ENCODE measurements at regions not wholly inside any gene's neighbourhood (a gene's known extent, or its start where the extent isn't known, plus 50 kb on each side); places are given as distances from the start of the nearest gene placed in this dataset.

GRCh38 chr13:79126706-79127105, 279.3 kb downstream of the RBM26 start:
- H3K4me3 ChIP-seq (ENCODE audit: low read length) = no peak overlapping the region
- H3K4me2 ChIP-seq (ENCODE audit: low read length) = no peak overlapping the region
- no peak overlapping the region for H3K56ac ChIP-seq (ENCODE audit: low read length)
- no peak overlapping the region for H2BK120ac ChIP-seq (ENCODE audit: low read depth, low read length)
- H3K23ac ChIP-seq (ENCODE audit: low read length) = no peak overlapping the region
- WGBS (ENCODE audit: extremely low coverage, insufficient coverage, low lambda C conversion rate) = no CpG with 5 or more reads among the region's 1 CpG
- H3K4me1 ChIP-seq (ENCODE audit: control insufficient read depth, low read depth, low read length) = no peaks in the 10 kb centered on the region
- H4K8ac ChIP-seq (ENCODE audit: low read depth, low read length) = no peak overlapping the region
- no peak overlapping the region for H3K9ac ChIP-seq (ENCODE audit: low read length)
- no peak overlapping the region for H2AK5ac ChIP-seq (ENCODE audit: low read length)
- H3K79me1 ChIP-seq (ENCODE audit: low read length) = no peaks in the 10 kb centered on the region
- no peaks in the 10 kb centered on the region for H3K36me3 ChIP-seq (ENCODE audit: control insufficient read depth, insufficient read depth, low read length)
- no peaks in the 10 kb centered on the region for H3K27me3 ChIP-seq (ENCODE audit: insufficient read depth, low read length, poor library complexity)
- no peak overlapping the region for H3K4ac ChIP-seq (ENCODE audit: low read depth, low read length)
- H3K18ac ChIP-seq (ENCODE audit: low read length) = no peak overlapping the region
- DNase-seq = no peak
- H4K5ac ChIP-seq (ENCODE audit: low read length) = no peak overlapping the region
- H3K27ac ChIP-seq (ENCODE audit: low read depth, low read length) = no peak overlapping the region
- no peaks in the 10 kb centered on the region for H3K79me2 ChIP-seq (ENCODE audit: control insufficient read depth, insufficient read depth, low read length)
- no peak overlapping the region for H2BK5ac ChIP-seq (ENCODE audit: low read length)
- no peak overlapping the region for H2BK15ac ChIP-seq (replicated peaks; ENCODE audit: low read depth)

- no peak for DNase-seq
- H3K56ac ChIP-seq (ENCODE audit: low read length) = no peak overlapping the region
- H4K8ac ChIP-seq (ENCODE audit: low read depth, low read length) = no peak overlapping the region
- H3K18ac ChIP-seq (ENCODE audit: low read length) = no peak overlapping the region
- no peaks in the 10 kb centered on the region for H3K36me3 ChIP-seq (ENCODE audit: control insufficient read depth, insufficient read depth, low read length)
- no peak overlapping the region for H3K4me2 ChIP-seq (ENCODE audit: low read length)
- H3K23ac ChIP-seq (ENCODE audit: low read length) = no peak overlapping the region
- H3K4me3 ChIP-seq (ENCODE audit: low read length) = no peak overlapping the region
- H3K4me1 ChIP-seq (ENCODE audit: control insufficient read depth, low read depth, low read length) = no peaks in the 10 kb centered on the region
- H3K4ac ChIP-seq (ENCODE audit: low read depth, low read length) = no peak overlapping the region
- H4K5ac ChIP-seq (ENCODE audit: low read length) = no peak overlapping the region
- no peak overlapping the region for H3K9ac ChIP-seq (ENCODE audit: low read length)
- no peaks in the 10 kb centered on the region for H3K27me3 ChIP-seq (ENCODE audit: insufficient read depth, low read length, poor library complexity)
- H3K27ac ChIP-seq (ENCODE audit: low read depth, low read length) = no peak overlapping the region
- no peak overlapping the region for H2BK5ac ChIP-seq (ENCODE audit: low read length)
- H3K79me2 ChIP-seq (ENCODE audit: control insufficient read depth, insufficient read depth, low read length) = no peaks in the 10 kb centered on the region
- no peak overlapping the region for H2BK120ac ChIP-seq (ENCODE audit: low read depth, low read length)
- H2AK5ac ChIP-seq (ENCODE audit: low read length) = no peak overlapping the region
- no peak overlapping the region for H2BK15ac ChIP-seq (replicated peaks; ENCODE audit: low read depth)
- no CpG with 5 or more reads among the region's 2 CpGs for WGBS (ENCODE audit: extremely low coverage, insufficient coverage, low lambda C conversion rate)
- no peaks in the 10 kb centered on the region for H3K79me1 ChIP-seq (ENCODE audit: low read length)
These were observed 281.9 kb downstream of the RBM26 start for GRCh38 chr13:79124183-79124582.

- H3K56ac ChIP-seq (ENCODE audit: low read length) = no peak overlapping the region
- no peak overlapping the region for H3K4me3 ChIP-seq (ENCODE audit: low read length)
- no peak overlapping the region for H3K23ac ChIP-seq (ENCODE audit: low read length)
- H3K4ac ChIP-seq (ENCODE audit: low read depth, low read length) = no peak overlapping the region
- no peak overlapping the region for H3K9ac ChIP-seq (ENCODE audit: low read length)
- no peak overlapping the region for H3K18ac ChIP-seq (ENCODE audit: low read length)
- WGBS (ENCODE audit: extremely low coverage, insufficient coverage, low lambda C conversion rate) = no CpG with 5 or more reads among the region's 4 CpGs
- H2BK5ac ChIP-seq (ENCODE audit: low read length) = no peak overlapping the region
- no peaks in the 10 kb centered on the region for H3K27me3 ChIP-seq (ENCODE audit: insufficient read depth, low read length, poor library complexity)
- no peak overlapping the region for H2BK15ac ChIP-seq (replicated peaks; ENCODE audit: low read depth)
- H2BK120ac ChIP-seq (ENCODE audit: low read depth, low read length) = no peak overlapping the region
- no peak for DNase-seq
- no peaks in the 10 kb centered on the region for H3K79me2 ChIP-seq (ENCODE audit: control insufficient read depth, insufficient read depth, low read length)
- H3K4me2 ChIP-seq (ENCODE audit: low read length) = no peak overlapping the region
- H3K79me1 ChIP-seq (ENCODE audit: low read length) = no peaks in the 10 kb centered on the region
- no peak overlapping the region for H3K27ac ChIP-seq (ENCODE audit: low read depth, low read length)
- H2AK5ac ChIP-seq (ENCODE audit: low read length) = no peak overlapping the region
- no peaks in the 10 kb centered on the region for H3K36me3 ChIP-seq (ENCODE audit: control insufficient read depth, insufficient read depth, low read length)
- no peak overlapping the region for H4K5ac ChIP-seq (ENCODE audit: low read length)
- no peak overlapping the region for H4K8ac ChIP-seq (ENCODE audit: low read depth, low read length)
- H3K4me1 ChIP-seq (ENCODE audit: control insufficient read depth, low read depth, low read length) = no peaks in the 10 kb centered on the region
These were observed 284.8 kb downstream of the RBM26 start for GRCh38 chr13:79121286-79121685.

- Histone ChIP-seq H3K36me3 (ENCODE audit: control insufficient read depth, insufficient read depth, low read length) (no peaks in the 10 kb centered on the region), H3K9ac (ENCODE audit: low read length) (no peak overlapping the region), H3K79me2 (ENCODE audit: control insufficient read depth, insufficient read depth, low read length) (no peaks in the 10 kb centered on the region), H3K79me1 (ENCODE audit: low read length) (no peaks in the 10 kb centered on the region), H2AK5ac (ENCODE audit: low read length) (no peak overlapping the region), H3K27ac (ENCODE audit: low read depth, low read length) (no peak overlapping the region), H2BK5ac (ENCODE audit: low read length) (no peak overlapping the region), H4K5ac (ENCODE audit: low read length) (no peak overlapping the region), H3K23ac (ENCODE audit: low read length) (no peak overlapping the region), H3K18ac (ENCODE audit: low read length) (no peak overlapping the region), H4K8ac (ENCODE audit: low read depth, low read length) (no peak overlapping the region), H3K56ac (ENCODE audit: low read length) (no peak overlapping the region), H3K4me3 (ENCODE audit: low read length) (no peak overlapping the region), H2BK120ac (ENCODE audit: low read depth, low read length) (no peak overlapping the region), H3K4me1 (ENCODE audit: control insufficient read depth, low read depth, low read length) (no peaks in the 10 kb centered on the region), H2BK15ac (replicated peaks; ENCODE audit: low read depth) (no peak overlapping the region), H3K27me3 (ENCODE audit: insufficient read depth, low read length, poor library complexity) (no peaks in the 10 kb centered on the region), H3K4ac (ENCODE audit: low read depth, low read length) (no peak overlapping the region), H3K4me2 (ENCODE audit: low read length) (no peak overlapping the region)
- no peak for DNase-seq
- no CpG with 5 or more reads among the region's 34 CpGs for WGBS (ENCODE audit: extremely low coverage, insufficient coverage, low lambda C conversion rate)
These were observed 286.4 kb downstream of the RBM26 start for GRCh38 chr13:79119578-79120107.

GRCh38 chr13:79112016-79112415, 294.0 kb downstream of the RBM26 start:
- Histone ChIP-seq H3K79me1 (ENCODE audit: low read length) (no peaks in the 10 kb centered on the region), H4K5ac (ENCODE audit: low read length) (no peak overlapping the region), H4K8ac (ENCODE audit: low read depth, low read length) (no peak overlapping the region), H3K56ac (ENCODE audit: low read length) (no peak overlapping the region), H2AK5ac (ENCODE audit: low read length) (no peak overlapping the region), H3K4me3 (ENCODE audit: low read length) (no peak overlapping the region), H3K9ac (ENCODE audit: low read length) (no peak overlapping the region), H3K27ac (ENCODE audit: low read depth, low read length) (no peak overlapping the region), H3K18ac (ENCODE audit: low read length) (no peak overlapping the region), H3K79me2 (ENCODE audit: control insufficient read depth, insufficient read depth, low read length) (no peaks in the 10 kb centered on the region), H2BK5ac (ENCODE audit: low read length) (no peak overlapping the region), H3K36me3 (ENCODE audit: control insufficient read depth, insufficient read depth, low read length) (no peaks in the 10 kb centered on the region), H2BK15ac (replicated peaks; ENCODE audit: low read depth) (no peak overlapping the region), H2BK120ac (ENCODE audit: low read depth, low read length) (no peak overlapping the region), H3K27me3 (ENCODE audit: insufficient read depth, low read length, poor library complexity) (no peaks in the 10 kb centered on the region), H3K4me2 (ENCODE audit: low read length) (no peak overlapping the region), H3K4ac (ENCODE audit: low read depth, low read length) (no peak overlapping the region), H3K23ac (ENCODE audit: low read length) (no peak overlapping the region), H3K4me1 (ENCODE audit: control insufficient read depth, low read depth, low read length) (no peaks in the 10 kb centered on the region)
- no peak for DNase-seq

GRCh38 chr13:79108914-79109643, 297.0 kb downstream of the RBM26 start:
- H2BK15ac ChIP-seq (replicated peaks; ENCODE audit: low read depth) = no peak overlapping the region
- no peak overlapping the region for H3K27ac ChIP-seq (ENCODE audit: low read depth, low read length)
- H3K56ac ChIP-seq (ENCODE audit: low read length) = no peak overlapping the region
- no peak overlapping the region for H4K5ac ChIP-seq (ENCODE audit: low read length)
- H2BK120ac ChIP-seq (ENCODE audit: low read depth, low read length) = no peak overlapping the region
- H2AK5ac ChIP-seq (ENCODE audit: low read length) = no peak overlapping the region
- no peak overlapping the region for H3K4me3 ChIP-seq (ENCODE audit: low read length)
- H3K18ac ChIP-seq (ENCODE audit: low read length) = no peak overlapping the region
- H3K79me1 ChIP-seq (ENCODE audit: low read length) = no peaks in the 10 kb centered on the region
- no peaks in the 10 kb centered on the region for H3K4me1 ChIP-seq (ENCODE audit: control insufficient read depth, low read depth, low read length)
- H4K8ac ChIP-seq (ENCODE audit: low read depth, low read length) = no peak overlapping the region
- no peak for DNase-seq
- H3K79me2 ChIP-seq (ENCODE audit: control insufficient read depth, insufficient read depth, low read length) = no peaks in the 10 kb centered on the region
- no CpG with 5 or more reads among the region's 1 CpG for WGBS (ENCODE audit: extremely low coverage, insufficient coverage, low lambda C conversion rate)
- no peaks in the 10 kb centered on the region for H3K36me3 ChIP-seq (ENCODE audit: control insufficient read depth, insufficient read depth, low read length)
- H3K4me2 ChIP-seq (ENCODE audit: low read length) = no peak overlapping the region
- H3K9ac ChIP-seq (ENCODE audit: low read length) = no peak overlapping the region
- no peak overlapping the region for H3K23ac ChIP-seq (ENCODE audit: low read length)
- no peaks in the 10 kb centered on the region for H3K27me3 ChIP-seq (ENCODE audit: insufficient read depth, low read length, poor library complexity)
- no peak overlapping the region for H2BK5ac ChIP-seq (ENCODE audit: low read length)
- no peak overlapping the region for H3K4ac ChIP-seq (ENCODE audit: low read depth, low read length)
